HCT116 (cell line): ENCODE measurements at regions not wholly inside any gene's neighbourhood (a gene's known extent, or its start where the extent isn't known, plus 50 kb on each side); places are given as distances from the start of the nearest gene placed in this dataset.
"Not testable (repeated sequence)": the region's sequence is repeated elsewhere in the genome, so short reads cannot be mapped to it uniquely, and the experiment has no call there.

Source experiments
- ATAC-seq: fragments of 200-7000 bp; cut with Tn5 transposase; 2 replicates; pipeline ENCODE4 v1.9.1; 2020; ENCODE audit warnings: mild to moderate bottlenecking, moderate library complexity
- BruUV-seq: library from RNA; stranded (reverse); fragments of 400-500 nt; replicated peaks from 2 replicates; lab custom pipeline; 2021; lab: Mats Ljungman, UMichigan
- CTCF ChIA-PET: fragments of 300-600 bp; sonication (Branson Sonifier 250); formaldehyde crosslinking; loops from one replicate; lab custom pipeline; 2021; ENCODE audit warnings: antibody characterized with exemption; lab: Charles Lee
- POLR2A ChIA-PET: fragments of 300-600, 350-600 bp; sonication (Branson Sonifier 250); formaldehyde crosslinking; loops from one replicate; lab custom pipeline; 2021; ENCODE audit warnings: antibody characterized with exemption; lab: Charles Lee
- RAD21 ChIA-PET, 2 experiments: fragments of 300-600 bp; sonication (Branson Sonifier 250); formaldehyde crosslinking; loops; one replicate each; lab custom pipeline; 2023; ENCODE audit warnings: low total read pairs in 2 of 2; ENCODE audit not compliant: uncharacterized antibody in 2 of 2, unreplicated experiment in 2 of 2, low non-redundant PET in 1 of 2; lab: Charles Lee
- DNase-seq: peaks from one replicate; pipeline ENCODE4 v3.0.0-alpha.2; 2010; ENCODE audit warnings: low read depth, low spot score
- H2AFZ ChIP-seq: fragments of 200-600 bp; shearing (Covaris generic), sonication (generic); 2 replicates; pipeline ENCODE4 v1.6.1; 2017; ENCODE audit warnings: low read depth, mixed run types, mixed read lengths, antibody characterized with exemption, low read length; ENCODE audit not compliant: poor library complexity, severe bottlenecking
- H3K27ac ChIP-seq: 2 replicates; pipeline ENCODE4 v1.5.1; 2012; ENCODE audit warnings: low read depth, low read length
- H3K27me3 ChIP-seq: fragments of 200-600 bp; sonication (generic); 2 replicates; pipeline ENCODE4 v1.6.1; 2016; ENCODE audit warnings: mixed run types, low read length, mixed read lengths; ENCODE audit not compliant: insufficient read depth
- H3K36me3 ChIP-seq, 2 experiments: fragments of 200-500 bp in 1 of 2; fragments of 200-600 bp in 1 of 2; sonication (Bioruptor generic) in 1 of 2; sonication (generic) in 1 of 2; 2 replicates each; pipeline versions ENCODE4 v1.5.1 to v1.6.1; 2014 to 2016; ENCODE audit warnings: low read length in 2 of 2, inconsistent platforms in 1 of 2, mixed read lengths in 1 of 2, mixed run types in 1 of 2; ENCODE audit not compliant: insufficient read depth in 2 of 2, control insufficient read depth in 1 of 2
- H3K4me1 ChIP-seq, 2 experiments: fragments of 200-600 bp in 1 of 2; sonication (generic) in 1 of 2; 2 replicates each; pipeline versions ENCODE4 v1.5.1 to v1.6.1; 2012 to 2017; ENCODE audit warnings: low read length in 2 of 2, inconsistent platforms in 1 of 2, mild to moderate bottlenecking in 1 of 2, mixed read lengths in 1 of 2, mixed run types in 1 of 2, moderate library complexity in 1 of 2; ENCODE audit not compliant: insufficient read depth in 2 of 2, control insufficient read depth in 1 of 2
- H3K4me2 ChIP-seq: fragments of 200-600 bp; sonication (generic); 2 replicates; pipeline ENCODE4 v1.6.1; 2017; ENCODE audit warnings: mixed run types, low read length, mixed read lengths
- H3K4me3 ChIP-seq, 2 experiments: fragments of 200-600 bp in 1 of 2; sonication (generic) in 1 of 2; replicated peaks in 1 of 2; 2 replicates each; pipeline ENCODE4 v1.5.1; 2011 to 2016; ENCODE audit warnings: low read length in 2 of 2, control low read depth in 1 of 2, low read depth in 1 of 2, mild to moderate bottlenecking in 1 of 2, mixed read lengths in 1 of 2, mixed run types in 1 of 2
- H3K79me2 ChIP-seq: fragments of 200-600 bp; sonication (generic); 2 replicates; pipeline ENCODE4 v1.6.1; 2017; ENCODE audit warnings: mild to moderate bottlenecking, mixed run types, low read length, moderate library complexity, mixed read lengths; ENCODE audit not compliant: insufficient read depth
- H3K9ac ChIP-seq: fragments of 200-600 bp; sonication (generic); 2 replicates; pipeline ENCODE4 v1.6.1; 2016; ENCODE audit warnings: low read length, mixed read lengths
- H3K9me2 ChIP-seq: fragments of 200-600 bp; sonication (generic), shearing (Covaris generic); 2 replicates; pipeline ENCODE4 v1.6.1; 2017; ENCODE audit warnings: mixed run types, mild to moderate bottlenecking, moderate library complexity; ENCODE audit not compliant: insufficient read depth
- H3K9me3 ChIP-seq, 2 experiments: fragments of 200-500 bp in 1 of 2; fragments of 200-600 bp in 1 of 2; sonication (Bioruptor generic) in 1 of 2; sonication (generic) in 1 of 2; 2 replicates each; pipeline ENCODE4 v1.6.1; 2014 to 2017; ENCODE audit warnings: low read length in 2 of 2, mixed read lengths in 2 of 2, inconsistent platforms in 1 of 2, low read depth in 1 of 2, mild to moderate bottlenecking in 1 of 2, mixed run types in 1 of 2, moderate library complexity in 1 of 2; ENCODE audit not compliant: control insufficient read depth in 1 of 2, insufficient read depth in 1 of 2
- H4K20me1 ChIP-seq: fragments of 200-600 bp; sonication (generic), shearing (Covaris generic); 2 replicates; pipeline ENCODE4 v1.6.1; 2017; ENCODE audit warnings: mixed run types, mild to moderate bottlenecking, moderate library complexity; ENCODE audit not compliant: insufficient read depth
- ATF3 ChIP-seq: IDR thresholded peaks from 2 replicates; pipeline ENCODE4 v1.6.1; 2012
- CBX3 ChIP-seq: IDR thresholded peaks from 2 replicates; pipeline ENCODE4 v1.6.1; 2012; ENCODE audit warnings: low read depth
- CEBPB ChIP-seq: IDR thresholded peaks from 2 replicates; pipeline ENCODE4 v1.6.1; 2012; ENCODE audit warnings: low read depth
- CTCF ChIP-seq, 3 experiments: fragments of 200-600 bp in 1 of 3; sonication (generic) in 1 of 3; IDR thresholded peaks in 2 of 3; conservative IDR thresholded peaks in 1 of 3; 2 replicates each; pipeline ENCODE4 v1.5.1; 2012 to 2017; ENCODE audit warnings: low read depth in 2 of 3, low read length in 2 of 3, antibody characterized with exemption in 1 of 3, borderline replicate concordance in 1 of 3, control low read depth in 1 of 3, mild to moderate bottlenecking in 1 of 3, mixed read lengths in 1 of 3, mixed run types in 1 of 3, moderate library complexity in 1 of 3; ENCODE audit not compliant: insufficient read depth in 1 of 3
- EGR1 ChIP-seq: IDR thresholded peaks from 2 replicates; pipeline ENCODE4 v1.6.1; 2012; ENCODE audit warnings: low read depth
- ELF1 ChIP-seq: IDR thresholded peaks from 2 replicates; pipeline ENCODE4 v1.6.1; 2012; ENCODE audit warnings: low read depth, borderline replicate concordance
- EZH2 ChIP-seq: fragments of 200-600 bp; sonication (generic); IDR thresholded peaks from 2 replicates; pipeline ENCODE4 v1.6.1; 2017; ENCODE audit warnings: antibody characterized with exemption, mixed run types
- EZH2phosphoT487 ChIP-seq: fragments of 200-600 bp; IDR thresholded peaks from 2 replicates; pipeline ENCODE4 v1.6.1; 2018; ENCODE audit warnings: antibody characterized with exemption, borderline replicate concordance
- FOSL1 ChIP-seq: IDR thresholded peaks from 2 replicates; pipeline ENCODE4 v1.6.1; 2012; ENCODE audit warnings: low read depth
- JUND ChIP-seq: IDR thresholded peaks from 2 replicates; pipeline ENCODE4 v1.6.1; 2012
- MAX ChIP-seq: IDR thresholded peaks from 2 replicates; pipeline ENCODE4 v1.6.1; 2012
- POLR2AphosphoS5 ChIP-seq: IDR thresholded peaks from 2 replicates; pipeline ENCODE4 v1.6.1; 2011; ENCODE audit warnings: mild to moderate bottlenecking, low read depth, low read length, moderate library complexity
- TCF7L2 ChIP-seq: IDR thresholded peaks from 2 replicates; pipeline ENCODE4 v1.7.0; 2011; ENCODE audit warnings: borderline replicate concordance, inconsistent platforms; ENCODE audit not compliant: insufficient read depth, insufficient read length; ENCODE audit errors: extremely low read depth
- YY1 ChIP-seq: IDR thresholded peaks from 2 replicates; pipeline ENCODE4 v1.6.1; 2011; ENCODE audit warnings: low read length, low read depth, moderate library complexity, mild to moderate bottlenecking; ENCODE audit not compliant: insufficient replicate concordance; ENCODE audit errors: extremely low read depth
- ZBTB33 ChIP-seq: IDR thresholded peaks from 2 replicates; pipeline ENCODE4 v1.6.1; 2011; ENCODE audit warnings: mild to moderate bottlenecking, low read length, moderate library complexity; ENCODE audit not compliant: insufficient replicate concordance; ENCODE audit errors: extremely low read depth
- ZFX ChIP-seq: fragments of 450-650 bp; IDR thresholded peaks from 2 replicates; pipeline ENCODE4 v1.6.1; 2017
- ZNF274 ChIP-seq: fragments of 200-500 bp; sonication (Bioruptor generic); IDR thresholded peaks from 2 replicates; pipeline ENCODE4 v1.6.1; 2014; ENCODE audit warnings: mild to moderate bottlenecking, low read depth, low read length, inconsistent platforms
- intact Hi-C: fragments of 100-400 bp; cut with micrococcal nuclease; formaldehyde crosslinking; loops from 2 replicates; pipeline ENCODE4 v1.10.0; 2022

- not testable (repeated sequence) for H2AFZ ChIP-seq
Observed at GRCh38 chr2:66242888-66243287, 192.0 kb upstream of the MEIS1 start.

GRCh38 chr2:66242099-66242789 is 192.7 kb upstream of the MEIS1 start:
- peaks cover 27% of the 10 kb centered on the region for H3K27me3 ChIP-seq
- BruUV-seq = no TSS peak
- H3K4me3 ChIP-seq = no peak overlapping the region
- H3K4me2 ChIP-seq = no peak overlapping the region
- no peaks in the 10 kb centered on the region for H3K36me3 ChIP-seq
- H3K27ac ChIP-seq = no peak overlapping the region
- no peaks in the 10 kb centered on the region for H3K4me1 ChIP-seq
- H3K9me2 ChIP-seq = no peaks in the 10 kb centered on the region
- ATAC-seq (no peak), DNase-seq (no peak)
- ChIA-PET RAD21 (no interaction called here), POLR2A (no interaction called here), CTCF (no interaction called here)
- H3K79me2 ChIP-seq = no peaks in the 10 kb centered on the region
- intact Hi-C loops = no loop called here
- H3K9ac ChIP-seq = no peak overlapping the region
- no peaks in the 10 kb centered on the region for H4K20me1 ChIP-seq
- no peaks in the 10 kb centered on the region for H3K9me3 ChIP-seq
- no peak overlapping the region for H2AFZ ChIP-seq
- no peak for TF ChIP-seq TCF7L2
- no peak for TF ChIP-seq MAX
- TF ChIP-seq ATF3 = no peak
- TF ChIP-seq YY1 = no peak
- TF ChIP-seq JUND = no peak
- no peak for TF ChIP-seq ZNF274
- no peak for TF ChIP-seq CEBPB
- TF ChIP-seq CBX3 = no peak
- no peak for TF ChIP-seq EZH2
- no peak for TF ChIP-seq ELF1
- no peak for TF ChIP-seq EGR1
- TF ChIP-seq EZH2phosphoT487 = no peak
- no peak for TF ChIP-seq ZFX
- no peak for TF ChIP-seq FOSL1
- no peak for TF ChIP-seq POLR2AphosphoS5
- TF ChIP-seq ZBTB33 = no peak
- no peak for TF ChIP-seq CTCF (IDR thresholded peaks at IDR 0.05 in 2 of 3, conservative IDR thresholded peaks at IDR 0.05 in 1 of 3; ENCODE audit: borderline replicate concordance in 1 of 3, insufficient read depth in 1 of 3, low read depth in 2 of 3, low read length in 2 of 3)

More at GRCh38 chr2:66242888-66243287, 192.0 kb upstream of the MEIS1 start:
- H3K79me2 ChIP-seq, H3K4me1 ChIP-seq, ATAC-seq, H3K9me3 ChIP-seq, H3K4me3 ChIP-seq, RAD21 ChIA-PET, H3K4me2 ChIP-seq, H3K9me2 ChIP-seq, intact Hi-C loops, DNase-seq, H3K27ac ChIP-seq, CTCF ChIA-PET, POLR2A ChIA-PET, H3K36me3 ChIP-seq, BruUV-seq, H4K20me1 ChIP-seq, H3K9ac ChIP-seq: not testable (repeated sequence)
- peaks cover 21% of the 10 kb centered on the region for H3K27me3 ChIP-seq
